ENCODE measurements at regions not wholly inside any gene's neighbourhood (a gene's known extent, or its start where the extent isn't known, plus 50 kb on each side); places are given as distances from the start of the nearest gene placed in this dataset.

DNA sequence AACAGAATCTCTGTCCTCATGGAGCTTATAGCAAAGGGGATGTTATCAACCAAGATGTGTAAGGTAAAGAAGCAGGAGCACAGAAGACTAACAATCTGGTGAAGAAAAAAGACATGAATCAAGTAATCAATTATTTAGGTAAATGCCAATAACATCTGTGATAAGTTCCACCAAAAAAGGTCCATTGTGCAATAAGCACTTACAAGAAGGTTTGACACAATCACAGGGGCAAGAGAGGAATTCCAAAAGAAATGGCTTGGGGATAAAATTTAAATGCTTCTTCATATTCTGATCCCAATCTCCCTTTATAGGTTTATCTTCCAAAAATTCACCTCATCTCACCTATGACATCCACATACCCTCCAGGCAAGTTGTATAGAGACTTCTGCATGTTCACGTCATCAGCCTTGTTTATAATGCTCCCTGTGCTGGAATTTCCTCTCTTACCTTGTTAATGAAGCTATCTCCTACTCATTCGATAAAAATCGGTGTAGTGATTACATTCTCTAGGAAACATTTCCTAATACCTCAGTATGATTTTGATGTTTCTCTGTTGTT, 53.6 kb upstream of the DPT start:
- no peak for DNase-seq

DNA sequence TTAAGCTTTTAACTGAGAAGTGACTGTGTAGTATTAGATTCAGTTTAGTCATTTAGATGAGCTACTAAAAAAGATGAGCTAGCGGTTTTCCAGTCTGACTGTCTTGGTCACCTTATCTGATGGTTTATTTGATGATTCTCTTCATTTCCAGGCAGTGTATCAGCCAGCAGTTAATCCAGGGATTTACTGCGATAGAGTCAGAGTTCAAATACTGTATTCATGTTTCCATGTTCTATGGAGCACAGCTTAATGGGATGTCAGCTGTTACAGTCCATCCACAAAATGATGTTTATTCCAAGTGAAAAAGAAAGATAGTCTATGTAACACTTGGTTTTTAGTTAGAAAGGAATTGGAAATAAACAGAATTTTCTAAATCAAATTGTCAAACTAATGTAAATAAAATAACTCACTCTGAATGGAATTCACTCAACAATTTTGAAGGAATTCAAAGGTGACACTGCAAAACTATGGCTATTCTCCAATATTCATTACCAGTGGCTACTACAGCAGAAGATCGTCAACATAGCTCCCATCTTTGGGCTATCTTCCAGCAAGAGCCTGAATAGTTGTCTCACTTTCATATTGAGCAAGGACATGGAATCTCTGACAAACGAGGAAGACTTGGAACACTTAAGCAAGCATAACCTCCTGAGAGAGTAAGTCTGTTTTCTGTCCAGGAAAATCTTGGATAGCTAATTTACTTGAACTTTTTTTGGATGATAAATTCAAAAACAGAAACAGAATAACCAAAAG, 54.6 kb upstream of the DPT start:
- DNase-seq = peak; percentile 93

DNA sequence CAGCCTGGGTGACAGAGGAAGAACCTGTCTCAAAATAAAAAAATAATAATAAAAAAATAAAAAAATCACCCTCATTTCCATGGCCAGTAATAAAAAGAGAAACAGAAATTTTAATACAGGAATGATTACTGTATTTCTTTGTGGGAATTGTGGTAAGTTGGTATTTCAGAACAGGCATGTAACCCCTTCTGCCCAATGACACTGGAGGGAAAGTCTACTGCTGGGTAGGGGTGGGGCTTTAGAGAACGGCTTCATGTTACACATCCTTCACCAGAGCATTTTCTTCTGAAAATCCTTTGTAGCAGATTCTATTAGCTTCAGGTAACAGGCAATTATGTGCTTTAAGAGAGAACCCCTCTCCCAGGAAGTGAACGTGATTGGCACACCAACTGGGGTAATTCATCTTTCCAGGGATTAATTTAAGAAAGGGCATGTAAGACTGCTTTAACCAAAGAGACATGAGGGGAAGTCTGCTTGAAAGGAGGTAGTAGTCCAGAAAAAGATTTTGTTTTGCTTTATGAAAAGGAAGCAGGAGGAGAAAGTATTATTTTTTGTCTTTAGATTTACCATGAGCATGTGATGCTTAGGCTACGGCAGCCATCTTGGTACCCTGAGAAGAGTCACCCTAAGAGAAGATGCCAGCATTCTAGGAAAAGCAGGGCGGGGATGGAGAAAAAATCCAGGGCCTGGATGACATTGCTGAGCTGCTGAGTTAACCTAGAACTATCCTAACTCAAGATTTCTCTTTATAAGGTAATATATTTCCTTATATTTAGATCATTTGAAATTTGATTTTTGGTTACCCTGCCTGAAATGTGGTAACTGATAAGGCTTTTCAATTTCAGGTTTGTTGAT, 57.7 kb upstream of the DPT start:
- DNase-seq = no peak

DNA sequence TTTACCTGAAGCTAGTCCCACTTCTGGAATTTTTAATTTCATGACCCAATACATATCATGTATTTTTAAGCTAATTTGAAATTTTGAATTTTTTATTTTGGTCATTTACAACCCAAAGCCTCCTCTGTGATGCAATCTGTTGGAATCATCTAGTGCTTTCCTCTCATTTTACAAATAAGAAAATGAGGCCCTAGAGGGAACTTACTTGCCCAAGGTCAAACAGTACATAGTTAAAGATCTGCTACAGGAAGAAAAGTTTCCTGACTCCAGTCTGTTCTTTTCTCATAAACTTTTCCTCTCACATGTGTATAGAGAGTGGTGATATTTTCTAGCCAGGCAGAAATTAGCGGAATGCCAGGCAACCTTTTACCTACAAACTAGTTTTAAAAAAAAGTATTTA, 59.3 kb upstream of the DPT start:
- no peak for DNase-seq

DNA sequence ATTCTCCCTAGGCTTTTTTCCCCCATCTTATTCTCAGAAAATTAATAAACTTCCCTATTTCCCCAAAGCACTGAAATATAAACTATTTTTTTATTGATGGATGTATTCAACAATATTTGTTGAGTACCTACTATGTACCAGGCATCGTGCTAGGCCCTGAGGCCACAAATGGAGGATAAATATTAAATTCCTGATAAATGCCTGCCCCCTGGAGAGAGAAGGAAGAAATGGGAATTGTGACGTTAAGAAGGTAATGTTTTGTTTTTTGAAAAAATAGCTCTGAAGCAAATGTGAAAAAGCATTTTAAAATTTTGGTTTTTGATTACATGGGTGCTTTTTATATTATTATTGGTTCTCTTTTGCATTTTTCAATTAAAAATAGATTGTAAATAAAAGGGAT, 60.5 kb upstream of the DPT start:
- DNase-seq = no peak

DNA sequence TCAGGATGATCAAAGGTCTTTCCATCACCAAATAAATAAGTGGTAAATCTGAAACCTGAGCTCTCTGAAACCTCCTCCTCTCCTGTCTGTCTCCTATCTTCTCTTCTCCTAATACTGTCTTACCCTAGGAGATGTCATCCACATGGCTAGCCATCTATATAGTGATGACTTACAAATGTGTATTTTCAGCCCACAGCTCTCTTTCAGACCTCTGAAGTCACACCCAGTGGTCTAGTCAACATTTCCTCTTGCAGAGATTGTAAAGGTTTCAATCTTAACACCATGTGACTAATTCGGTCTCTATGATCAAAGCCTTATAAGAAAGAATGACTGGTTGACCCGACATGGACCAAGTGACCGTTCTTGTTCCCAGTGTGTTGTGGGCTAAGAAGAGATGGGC, 63.1 kb upstream of the DPT start:
- DNase-seq = no peak

DNA sequence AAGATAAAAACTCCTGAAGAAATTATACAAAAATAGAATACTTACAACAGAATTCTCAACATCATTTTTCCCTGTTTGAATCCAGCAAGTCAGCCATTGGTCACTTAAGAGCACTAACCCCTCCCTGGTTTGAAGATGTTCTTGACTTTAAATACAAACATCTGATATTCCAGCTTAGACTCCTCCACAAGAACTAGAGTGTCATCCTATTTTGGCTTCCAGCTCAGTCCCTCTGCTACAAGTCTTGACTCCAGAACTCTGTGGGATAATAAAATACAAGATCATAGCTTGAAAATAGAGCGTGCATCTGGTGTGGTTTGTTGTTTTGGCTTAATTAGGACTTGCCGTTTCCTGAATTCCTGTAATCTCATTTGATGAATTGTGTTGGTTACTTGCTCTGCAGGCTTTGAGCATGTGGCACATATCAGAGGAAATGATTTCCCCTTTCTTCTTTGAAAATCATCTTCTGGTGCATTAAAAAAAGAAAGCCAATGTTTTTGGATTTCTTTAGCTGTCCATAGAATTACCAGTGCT, 63.7 kb upstream of the DPT start:
- no peak for DNase-seq

DNA sequence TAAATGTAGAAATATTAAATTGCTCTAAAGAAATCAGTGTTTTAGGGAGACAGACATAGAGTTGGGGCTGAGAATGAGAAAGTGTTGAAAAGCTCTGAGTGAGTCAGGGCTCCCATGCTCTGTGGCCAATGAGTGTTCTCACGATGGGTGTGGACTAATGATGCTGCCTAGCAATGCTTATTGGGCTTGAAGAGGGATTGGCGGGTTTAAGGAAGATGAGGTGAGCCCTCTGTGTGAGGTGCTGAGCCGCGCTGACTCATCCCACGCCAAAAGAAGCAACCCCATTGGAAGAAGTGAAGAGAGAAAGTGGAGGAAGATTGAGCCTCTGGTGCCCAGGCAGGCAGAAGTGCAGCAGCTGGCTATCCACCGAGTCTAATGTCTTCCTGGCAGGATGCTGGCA, 65.1 kb upstream of the DPT start:
- no peak for DNase-seq

DNA sequence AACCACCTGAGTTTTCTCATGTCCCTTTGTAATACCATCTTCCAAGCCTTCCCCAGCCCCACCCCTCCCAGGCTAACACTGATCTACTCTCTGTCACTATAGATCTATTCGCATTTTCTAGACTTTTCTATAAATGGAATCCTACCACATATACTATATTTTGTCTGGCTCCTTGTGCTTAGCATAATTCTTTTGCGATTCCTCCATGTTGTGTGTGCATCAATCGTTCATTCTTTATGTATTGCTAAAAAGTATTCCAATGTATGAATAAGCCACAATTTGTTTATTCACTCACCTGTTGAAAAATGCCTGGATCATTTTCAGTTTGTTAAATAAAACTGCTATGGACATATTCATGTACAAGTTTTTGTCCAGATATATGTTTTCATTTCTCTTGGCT, 66.7 kb upstream of the DPT start:
- no peak for DNase-seq

DNA sequence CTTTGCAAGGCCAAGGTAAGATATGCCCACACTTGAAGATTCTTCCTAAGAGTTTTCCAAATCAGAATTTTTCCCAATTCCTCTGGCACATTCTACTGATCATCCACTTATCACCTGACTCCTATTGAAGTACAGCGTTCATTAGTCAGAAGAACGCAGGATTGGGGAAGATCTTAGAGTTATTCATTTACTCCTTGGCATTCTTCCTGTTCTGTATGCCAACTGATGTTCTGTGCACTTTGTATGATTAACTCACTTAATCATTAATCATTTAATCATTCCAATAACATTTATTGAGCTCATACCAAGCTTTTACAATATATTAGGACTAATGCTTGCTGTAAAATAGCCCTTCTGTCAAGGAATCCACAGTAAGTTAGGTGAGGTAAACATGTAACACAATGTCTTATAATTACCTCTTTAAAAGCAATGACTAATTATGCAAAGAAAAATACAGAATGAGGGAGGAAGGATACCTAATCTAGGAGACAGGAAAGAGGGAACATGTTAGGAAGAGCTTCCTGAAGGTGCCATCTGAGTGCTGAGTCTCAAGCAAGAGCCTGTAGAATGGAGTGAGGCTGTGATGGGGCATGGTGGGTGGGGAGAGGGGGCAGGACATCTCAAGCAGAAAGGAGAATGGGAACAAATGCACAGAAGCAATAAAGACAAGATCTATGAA, 71.1 kb upstream of the DPT start:
- DNase-seq = no peak

DNA sequence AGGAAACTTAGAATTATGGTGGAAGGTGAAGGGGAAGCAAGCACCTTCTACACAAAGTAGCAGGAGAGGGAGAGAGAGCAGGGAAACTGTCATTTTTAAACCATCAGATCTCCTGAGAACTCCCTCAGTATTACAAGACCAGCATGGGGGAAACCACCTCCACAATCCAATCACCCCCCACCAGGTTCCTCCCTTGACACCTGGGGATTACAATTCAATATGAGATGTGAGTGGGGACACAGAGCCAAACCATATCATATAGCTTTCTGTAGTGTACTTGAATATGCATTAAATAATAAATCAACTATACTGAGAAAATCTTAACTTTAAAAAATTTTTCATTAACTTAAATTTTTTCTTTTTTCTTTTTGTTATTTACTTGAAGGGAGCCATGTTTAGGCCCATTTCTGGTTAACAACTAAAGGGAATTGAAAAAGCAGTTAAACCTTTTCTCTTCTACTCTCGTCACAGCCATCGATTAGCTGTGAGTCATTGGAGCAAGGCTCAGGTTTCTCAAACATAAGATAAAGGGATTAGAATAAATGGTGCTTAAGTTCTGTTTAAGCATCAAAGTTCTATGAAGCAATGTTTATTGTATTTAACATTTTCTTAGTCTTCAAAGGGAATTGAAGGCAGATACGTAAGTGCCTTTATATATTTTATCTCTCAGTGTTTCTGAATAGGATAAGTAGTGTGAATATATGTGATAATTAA, 72.2 kb upstream of the DPT start:
- DNase-seq = no peak

DNA sequence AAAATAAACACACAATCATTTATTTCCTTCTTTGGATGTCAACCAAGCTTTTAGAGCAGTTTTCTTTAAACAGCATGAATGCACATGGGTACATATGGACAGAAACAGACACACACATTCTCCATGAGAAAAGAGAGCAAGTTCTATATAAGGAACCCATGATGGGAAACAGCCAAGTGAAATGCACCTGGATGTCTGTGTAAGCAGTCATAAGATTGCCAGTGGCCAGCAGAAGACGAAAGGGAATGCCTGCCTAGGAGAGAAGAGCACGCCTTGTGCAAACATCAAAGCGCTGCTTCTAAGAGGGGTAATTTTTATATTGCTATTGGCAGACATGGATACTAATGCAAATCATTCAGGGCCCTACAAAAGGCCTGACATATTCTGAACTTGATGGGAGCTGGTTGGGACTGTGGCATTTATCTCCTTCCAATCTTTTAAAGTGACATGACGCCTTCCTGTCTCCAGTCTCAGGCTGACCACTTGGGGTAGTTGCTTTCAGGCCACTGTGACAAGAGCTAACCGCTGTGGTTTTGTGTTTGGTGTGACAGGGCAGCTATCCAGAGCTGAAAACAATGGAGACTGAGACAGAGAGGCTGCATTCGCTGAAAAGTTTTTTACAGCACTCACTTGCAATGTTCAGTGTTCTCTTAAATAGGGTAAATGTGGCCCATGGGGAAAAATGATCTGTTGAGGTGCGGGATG, 75.0 kb upstream of the DPT start:
- DNase-seq = no peak

DNA sequence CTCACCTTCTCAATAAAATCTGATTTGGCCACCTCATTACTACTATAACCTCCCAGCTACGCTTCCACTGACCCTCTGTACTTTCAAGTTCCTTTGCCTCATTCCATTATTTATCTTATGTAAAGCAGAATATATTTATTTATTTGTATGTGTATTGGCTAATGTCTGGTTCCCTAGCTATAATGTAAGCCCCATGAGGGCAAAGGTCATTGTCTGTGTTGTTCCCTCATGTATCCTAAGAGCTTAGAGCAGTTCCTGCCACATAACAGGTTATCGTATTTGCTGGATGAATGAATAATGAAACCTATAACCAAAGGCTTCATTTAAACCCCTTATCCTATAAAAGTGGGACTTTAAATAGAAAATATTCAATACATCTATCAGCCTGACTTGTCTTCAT, 77.9 kb upstream of the DPT start:
- DNase-seq = no peak

DNA sequence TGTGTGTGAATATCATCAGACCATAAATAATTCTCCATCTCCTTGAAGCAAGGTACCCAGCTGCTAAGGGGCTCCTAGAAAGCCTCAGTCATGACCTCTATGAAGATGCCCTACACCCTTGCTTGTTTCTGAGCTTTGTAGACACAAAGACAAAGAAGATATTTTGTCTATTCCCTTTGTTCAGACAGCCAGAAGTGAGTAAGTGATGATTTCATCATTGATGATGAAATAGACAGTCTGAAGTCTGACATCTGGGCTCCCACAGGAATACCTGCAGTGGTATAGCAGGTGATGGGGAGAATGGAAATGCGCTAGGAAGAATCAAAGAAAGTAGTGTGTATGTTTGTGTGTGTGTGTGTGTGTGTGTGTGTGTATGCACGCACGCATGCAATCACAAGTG, 82.2 kb upstream of the DPT start:
- no peak for DNase-seq

DNA sequence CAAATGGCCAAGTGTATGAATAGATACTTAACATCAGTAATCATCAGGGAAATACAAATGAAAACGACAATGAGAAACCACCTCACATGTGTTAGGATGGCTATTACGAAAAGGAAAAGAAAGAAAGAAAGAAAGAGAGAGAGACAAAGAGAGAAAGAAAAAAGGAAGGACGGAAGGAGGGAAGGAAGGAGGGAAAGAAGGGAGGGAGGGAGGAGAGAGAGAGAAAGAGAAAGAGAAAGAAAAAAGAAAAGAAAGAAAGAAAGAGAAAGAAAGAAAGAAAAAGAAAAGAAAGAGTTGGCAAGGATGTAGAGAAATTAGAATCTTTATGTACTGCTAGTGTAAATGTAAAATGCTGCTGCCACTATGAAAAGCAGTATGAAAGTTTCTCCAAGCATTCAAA, 90.7 kb upstream of the DPT start:
- DNase-seq = no peak

DNA sequence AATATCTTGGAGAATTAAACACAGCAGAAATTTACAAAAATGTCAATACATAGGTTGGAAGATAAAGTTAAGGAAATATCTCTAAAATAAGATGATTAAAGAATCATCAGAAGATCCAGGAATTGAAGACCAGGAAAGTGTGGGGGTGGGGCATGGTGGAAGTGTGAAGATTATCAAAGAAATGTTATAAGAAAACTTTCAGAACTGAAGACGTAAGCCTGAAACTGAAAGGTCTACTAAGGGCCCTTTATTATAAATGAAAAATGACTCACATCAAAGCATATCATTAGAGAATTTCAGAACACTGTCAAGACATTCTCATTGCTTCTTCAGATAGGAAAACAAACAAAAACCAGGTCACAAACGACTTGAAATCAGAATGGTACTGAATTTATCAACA, 92.4 kb upstream of the DPT start:
- DNase-seq = no peak

DNA sequence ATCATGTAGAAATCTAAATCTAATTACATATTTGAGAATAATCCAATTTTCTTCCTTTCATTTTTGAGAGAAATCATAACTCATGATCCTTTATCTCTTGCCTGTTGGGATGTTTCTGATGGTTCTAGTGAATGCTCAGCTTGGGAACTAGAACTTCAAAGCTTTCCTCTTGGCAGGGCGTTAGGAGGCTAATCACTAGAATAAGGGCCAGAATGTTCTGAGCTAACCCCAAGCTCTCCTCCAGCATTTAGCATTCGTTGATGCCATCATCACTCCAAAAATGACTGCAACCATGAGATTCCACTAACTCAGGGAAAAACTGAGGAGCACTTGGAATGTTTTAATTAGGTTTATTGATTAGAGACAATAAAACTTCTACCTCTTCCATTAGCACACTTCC, 93.9 kb upstream of the DPT start:
- no peak for DNase-seq

DNA sequence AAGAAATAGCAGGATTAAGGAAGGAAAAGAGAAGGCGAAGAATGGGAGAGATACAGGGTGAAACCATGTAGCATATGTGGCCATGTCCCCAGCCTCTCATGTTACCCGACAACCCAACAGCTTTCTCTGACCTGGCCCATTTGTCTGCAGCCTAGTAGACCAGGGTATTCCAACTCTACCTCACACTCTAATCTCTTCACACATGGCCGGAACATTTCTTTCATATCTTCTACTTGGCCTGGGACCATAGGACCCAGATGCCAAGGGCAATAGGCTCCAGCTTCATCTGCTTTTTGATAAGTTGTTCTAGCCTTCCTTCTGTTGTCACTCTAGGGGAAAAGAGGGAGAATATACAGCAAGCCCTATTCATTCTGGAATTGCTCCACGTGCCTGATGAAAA, 95.0 kb upstream of the DPT start:
- DNase-seq = no peak

DNA sequence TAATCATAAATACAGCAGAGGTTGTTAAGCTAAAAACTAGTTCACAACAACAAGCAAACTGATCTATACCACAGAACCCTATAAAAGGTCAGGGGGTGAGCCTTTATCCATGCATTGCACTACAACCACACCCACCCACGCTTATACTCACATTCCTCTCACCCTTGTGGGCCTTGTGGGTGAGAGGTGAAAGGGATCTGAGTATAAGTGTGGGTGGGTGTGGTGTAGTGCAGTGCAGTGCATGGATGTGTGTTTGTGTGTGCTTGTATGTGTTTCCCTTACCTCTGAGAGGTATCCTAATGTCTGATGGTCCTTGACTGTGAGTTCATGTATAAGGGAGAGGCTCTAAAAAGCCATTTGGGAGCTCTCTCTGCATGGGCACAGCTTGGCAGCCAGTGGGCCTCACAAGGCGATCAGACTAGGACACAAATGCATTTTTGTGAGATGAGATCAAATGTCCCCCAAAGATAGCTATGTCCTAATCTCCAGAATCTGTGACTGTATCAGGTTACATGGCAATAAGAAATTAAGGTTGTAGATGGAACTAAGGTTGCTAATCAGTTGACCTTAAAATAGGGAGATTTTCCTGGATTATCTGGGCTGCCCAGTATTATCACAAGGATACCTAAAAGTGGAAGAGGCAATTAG, 95.5 kb upstream of the DPT start:
- DNase-seq = no peak

DNA sequence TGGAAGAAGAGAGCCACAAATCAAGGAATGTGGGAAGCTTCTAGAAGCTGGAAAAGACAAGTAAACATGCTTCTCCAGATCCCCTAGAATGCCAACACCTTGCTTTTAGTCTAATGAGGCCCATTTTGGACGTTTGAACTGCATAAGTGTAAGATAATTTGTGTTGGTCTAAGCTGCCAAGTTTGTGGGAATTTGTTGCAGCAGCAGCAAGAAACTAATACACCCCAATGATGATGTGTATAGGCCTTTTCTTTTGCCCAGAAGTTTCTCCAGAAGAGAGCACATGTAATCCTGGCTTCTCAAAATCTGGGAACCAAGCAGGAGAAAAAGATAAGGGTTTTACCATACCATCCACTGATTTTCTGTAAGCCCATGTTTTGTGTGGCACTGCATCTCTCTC, 96.1 kb upstream of the DPT start:
- DNase-seq = no peak

DNA sequence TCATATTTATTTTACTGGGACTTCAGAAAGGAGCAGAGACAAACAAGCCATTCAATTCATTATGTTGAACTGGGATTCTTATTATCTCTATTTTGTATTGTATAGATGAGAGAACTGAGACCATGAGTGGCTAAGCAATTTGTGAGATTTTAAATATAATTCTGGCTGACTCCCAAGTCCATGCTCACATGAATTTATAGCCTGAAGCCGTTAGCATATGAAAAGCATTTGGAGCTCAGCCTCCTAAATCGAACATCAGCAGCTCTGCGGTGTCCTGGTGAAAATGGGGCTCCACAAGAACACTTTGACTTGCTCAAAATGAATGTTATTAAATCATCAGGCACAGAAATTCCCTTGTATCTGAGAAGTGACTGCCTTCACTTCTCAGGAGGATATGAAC, 96.8 kb upstream of the DPT start:
- no peak for DNase-seq

Measured in hindlimb muscle (tissue), 1 donor.